ENCODE measurements at regions not wholly inside any gene's neighbourhood (a gene's known extent, or its start where the extent isn't known, plus 50 kb on each side); places are given as distances from the start of the nearest gene placed in this dataset.

DNA sequence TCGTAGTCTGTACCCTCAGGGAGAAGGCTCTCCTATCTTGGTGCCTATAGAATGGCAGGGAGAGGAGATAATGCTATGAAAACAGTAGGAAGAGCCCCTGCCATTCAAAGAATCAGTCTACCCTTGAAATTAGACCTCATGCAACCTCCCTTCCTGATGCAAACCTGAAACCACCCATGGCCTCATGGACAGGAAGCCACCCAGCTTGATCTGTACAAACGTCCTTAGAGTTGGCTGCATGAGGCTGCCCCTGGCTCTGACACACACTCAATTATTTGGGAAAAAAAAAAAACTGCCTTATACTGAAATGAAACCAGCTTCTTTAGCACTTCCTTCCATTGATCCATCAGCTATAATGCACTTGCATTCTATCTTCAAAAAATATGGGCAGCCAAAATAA lies 116.6 kb upstream of the BCL2L14 start:
- TF ChIP-seq POLR2A (IDR thresholded peaks at IDR 0.05), result no peak
- TF ChIP-seq, protein P1, sequence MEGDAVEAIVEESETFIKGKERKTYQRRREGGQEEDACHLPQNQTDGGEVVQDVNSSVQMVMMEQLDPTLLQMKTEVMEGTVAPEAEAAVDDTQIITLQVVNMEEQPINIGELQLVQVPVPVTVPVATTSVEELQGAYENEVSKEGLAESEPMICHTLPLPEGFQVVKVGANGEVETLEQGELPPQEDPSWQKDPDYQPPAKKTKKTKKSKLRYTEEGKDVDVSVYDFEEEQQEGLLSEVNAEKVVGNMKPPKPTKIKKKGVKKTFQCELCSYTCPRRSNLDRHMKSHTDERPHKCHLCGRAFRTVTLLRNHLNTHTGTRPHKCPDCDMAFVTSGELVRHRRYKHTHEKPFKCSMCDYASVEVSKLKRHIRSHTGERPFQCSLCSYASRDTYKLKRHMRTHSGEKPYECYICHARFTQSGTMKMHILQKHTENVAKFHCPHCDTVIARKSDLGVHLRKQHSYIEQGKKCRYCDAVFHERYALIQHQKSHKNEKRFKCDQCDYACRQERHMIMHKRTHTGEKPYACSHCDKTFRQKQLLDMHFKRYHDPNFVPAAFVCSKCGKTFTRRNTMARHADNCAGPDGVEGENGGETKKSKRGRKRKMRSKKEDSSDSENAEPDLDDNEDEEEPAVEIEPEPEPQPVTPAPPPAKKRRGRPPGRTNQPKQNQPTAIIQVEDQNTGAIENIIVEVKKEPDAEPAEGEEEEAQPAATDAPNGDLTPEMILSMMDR (IDR thresholded peaks at IDR 0.05), result no peak
